Right lobe of liver (tissue), 4 donors: ENCODE measurements at regions not wholly inside any gene's neighbourhood (a gene's known extent, or its start where the extent isn't known, plus 50 kb on each side); places are given as distances from the start of the nearest gene placed in this dataset.

Experiments used
- POLR2A ChIP-seq: fragments of 450-650 bp; IDR thresholded peaks from one replicate; pipeline ENCODE4 v1.6.1; 2017; ENCODE audit warnings: antibody characterized with exemption, mild to moderate bottlenecking
- TF ChIP-seq, protein P1 (sequence below), 4 donors: fragments of 200-600 bp in 3 of 4; fragments of 450-650 bp in 1 of 4; IDR thresholded peaks; one replicate each; pipeline versions ENCODE4 v1.5.1 to v1.8.0; 2016 to 2022; ENCODE audit warnings: antibody characterized with exemption in 4 of 4, mild to moderate bottlenecking in 2 of 4
- donor health status: DM: no; HTN: no; CAD: no.
- donor health status: DM: no; HTN: no; CAD: no.
- donor health status: DM: no; HTN: yes; CAD: no.

DNA sequence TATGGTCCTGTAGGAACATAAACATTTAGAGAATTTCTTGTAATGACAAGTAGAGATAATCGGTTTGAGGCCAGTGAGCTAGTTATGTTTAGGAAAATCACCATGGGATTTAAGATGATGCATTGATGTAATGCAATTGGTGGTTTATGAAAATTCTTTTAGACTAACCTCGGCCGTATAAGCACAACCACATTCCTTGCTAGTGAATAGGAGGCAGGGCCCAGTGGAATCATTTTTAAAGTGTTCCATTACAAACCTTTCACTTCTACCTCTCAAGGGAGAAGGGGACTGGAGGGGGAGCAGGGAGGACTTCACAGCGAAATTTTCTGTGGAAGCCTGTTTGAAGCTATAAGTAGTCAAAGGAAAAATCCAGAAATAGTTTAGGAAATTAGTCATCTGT is 71.8 kb upstream of the NFIL3 start:
- TF ChIP-seq, protein P1, sequence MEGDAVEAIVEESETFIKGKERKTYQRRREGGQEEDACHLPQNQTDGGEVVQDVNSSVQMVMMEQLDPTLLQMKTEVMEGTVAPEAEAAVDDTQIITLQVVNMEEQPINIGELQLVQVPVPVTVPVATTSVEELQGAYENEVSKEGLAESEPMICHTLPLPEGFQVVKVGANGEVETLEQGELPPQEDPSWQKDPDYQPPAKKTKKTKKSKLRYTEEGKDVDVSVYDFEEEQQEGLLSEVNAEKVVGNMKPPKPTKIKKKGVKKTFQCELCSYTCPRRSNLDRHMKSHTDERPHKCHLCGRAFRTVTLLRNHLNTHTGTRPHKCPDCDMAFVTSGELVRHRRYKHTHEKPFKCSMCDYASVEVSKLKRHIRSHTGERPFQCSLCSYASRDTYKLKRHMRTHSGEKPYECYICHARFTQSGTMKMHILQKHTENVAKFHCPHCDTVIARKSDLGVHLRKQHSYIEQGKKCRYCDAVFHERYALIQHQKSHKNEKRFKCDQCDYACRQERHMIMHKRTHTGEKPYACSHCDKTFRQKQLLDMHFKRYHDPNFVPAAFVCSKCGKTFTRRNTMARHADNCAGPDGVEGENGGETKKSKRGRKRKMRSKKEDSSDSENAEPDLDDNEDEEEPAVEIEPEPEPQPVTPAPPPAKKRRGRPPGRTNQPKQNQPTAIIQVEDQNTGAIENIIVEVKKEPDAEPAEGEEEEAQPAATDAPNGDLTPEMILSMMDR (IDR thresholded peaks at IDR 0.05) = no peak
- no peak for TF ChIP-seq POLR2A
